Neural cell (in vitro differentiated cells): ENCODE measurements at regions not wholly inside any gene's neighbourhood (a gene's known extent, or its start where the extent isn't known, plus 50 kb on each side); places are given as distances from the start of the nearest gene placed in this dataset.

Experiments used
- H2AFZ ChIP-seq: fragments of 200-600, 300-800 bp; sonication (generic), shearing (Covaris generic); 2 replicates; pipeline ENCODE4 v1.6.0; 2014; ENCODE audit warnings: low read depth, mild to moderate bottlenecking, antibody characterized with exemption, low read length, moderate library complexity
- H3F3A ChIP-seq: fragments of 200-600 bp; shearing (Covaris generic); 2 replicates; pipeline ENCODE4 v1.6.1; 2016; ENCODE audit warnings: mild to moderate bottlenecking, moderate library complexity, mixed read lengths, antibody characterized with exemption, low read length; ENCODE audit not compliant: insufficient read depth, poor library complexity, severe bottlenecking
- H3K27ac ChIP-seq: fragments of 200-600, 300-800 bp; sonication (generic), shearing (Covaris generic); 2 replicates; pipeline ENCODE4 v1.5.1; 2014; ENCODE audit warnings: mild to moderate bottlenecking, low read length, moderate library complexity
- H3K27me3 ChIP-seq: fragments of 300-800, 200-600 bp; sonication (generic), shearing (Covaris generic); 2 replicates; pipeline ENCODE4 v1.6.0; 2014; ENCODE audit warnings: mild to moderate bottlenecking, low read depth, low read length, moderate library complexity; ENCODE audit not compliant: insufficient read depth
- H3K36me3 ChIP-seq: fragments of 300-800, 200-600 bp; sonication (generic), shearing (Covaris generic); 2 replicates; pipeline ENCODE4 v1.5.1; 2014; ENCODE audit warnings: mild to moderate bottlenecking, antibody characterized with exemption, low read length, moderate library complexity; ENCODE audit not compliant: insufficient read depth
- H3K4me2 ChIP-seq: fragments of 300-800, 200-600 bp; sonication (generic), shearing (Covaris generic); 2 replicates; pipeline ENCODE4 v1.6.0; 2014; ENCODE audit warnings: mild to moderate bottlenecking, low read length
- H3K4me3 ChIP-seq: fragments of 300-800, 200-600 bp; sonication (generic), shearing (Covaris generic); 2 replicates; pipeline ENCODE4 v1.5.1; 2014; ENCODE audit warnings: mild to moderate bottlenecking, low read length, moderate library complexity
- H3K79me2 ChIP-seq: fragments of 200-600 bp; shearing (Covaris generic); replicated peaks from 2 replicates; pipeline ENCODE4 v1.6.0; 2014; ENCODE audit warnings: mild to moderate bottlenecking, low read length, moderate library complexity; ENCODE audit not compliant: insufficient read depth
- H3K9ac ChIP-seq: fragments of 300-800, 200-600 bp; sonication (generic), shearing (Covaris generic); 2 replicates; pipeline ENCODE4 v1.6.1; 2016; ENCODE audit warnings: mild to moderate bottlenecking, low read length, mixed read lengths
- H3K9me2 ChIP-seq: fragments of 200-600 bp; shearing (Covaris generic); 2 replicates; pipeline ENCODE4 v1.6.1; 2016; ENCODE audit warnings: mild to moderate bottlenecking, low read length, mixed read lengths; ENCODE audit not compliant: insufficient read depth
- H3K9me3 ChIP-seq: fragments of 200-600, 300-800 bp; sonication (generic), shearing (Covaris generic); 2 replicates; pipeline ENCODE4 v1.6.1; 2016; ENCODE audit warnings: mild to moderate bottlenecking, mixed run types, low read length, moderate library complexity, mixed read lengths
- H4K20me1 ChIP-seq: fragments of 200-600 bp; shearing (Covaris generic); 2 replicates; pipeline ENCODE4 v1.6.1; 2016; ENCODE audit warnings: mild to moderate bottlenecking, mixed run types; ENCODE audit not compliant: insufficient read depth
- EP300 ChIP-seq: fragments of 450-650 bp; conservative IDR thresholded peaks from 2 replicates; pipeline ENCODE4 v1.6.1; 2014; ENCODE audit warnings: antibody characterized with exemption, mild to moderate bottlenecking, moderate library complexity; ENCODE audit not compliant: poor library complexity, severe bottlenecking
- EZH2 ChIP-seq: fragments of 200-600, 300-800 bp; shearing (Covaris generic), sonication (generic); IDR thresholded peaks from 2 replicates; pipeline ENCODE4 v1.6.1; 2014; ENCODE audit warnings: antibody characterized with exemption, low read length, borderline replicate concordance, mild to moderate bottlenecking; ENCODE audit not compliant: insufficient read depth, poor library complexity, severe bottlenecking
- MXI1 ChIP-seq: fragments of 450-650 bp; conservative IDR thresholded peaks from 2 replicates; pipeline ENCODE4 v1.6.1; 2014; ENCODE audit warnings: antibody characterized with exemption, mild to moderate bottlenecking; ENCODE audit not compliant: poor library complexity, severe bottlenecking
- POLR2AphosphoS5 ChIP-seq: IDR thresholded peaks from 2 replicates; pipeline ENCODE4 v1.6.1; 2012
- RAD21 ChIP-seq: fragments of 450-650 bp; conservative IDR thresholded peaks from 2 replicates; pipeline ENCODE4 v1.6.1; 2014; ENCODE audit warnings: antibody characterized with exemption, mild to moderate bottlenecking, moderate library complexity
- SMC3 ChIP-seq: fragments of 450-650 bp; conservative IDR thresholded peaks from 2 replicates; pipeline ENCODE4 v1.6.1; 2014; ENCODE audit warnings: antibody characterized with exemption, mild to moderate bottlenecking, moderate library complexity; ENCODE audit not compliant: poor library complexity
- TAF1 ChIP-seq: IDR thresholded peaks from 2 replicates; pipeline ENCODE4 v1.6.1; 2012; ENCODE audit warnings: low read depth
- TF ChIP-seq, protein P1 (sequence below): fragments of 450-650 bp; IDR thresholded peaks from 2 replicates; pipeline ENCODE4 v1.5.1; 2014; ENCODE audit warnings: antibody characterized with exemption, mild to moderate bottlenecking, moderate library complexity; ENCODE audit not compliant: poor library complexity, severe bottlenecking
- TF ChIP-seq, protein P2 (sequence below): IDR thresholded peaks from 2 replicates; pipeline ENCODE4 v1.6.1; 2012; ENCODE audit warnings: borderline replicate concordance

DNA sequence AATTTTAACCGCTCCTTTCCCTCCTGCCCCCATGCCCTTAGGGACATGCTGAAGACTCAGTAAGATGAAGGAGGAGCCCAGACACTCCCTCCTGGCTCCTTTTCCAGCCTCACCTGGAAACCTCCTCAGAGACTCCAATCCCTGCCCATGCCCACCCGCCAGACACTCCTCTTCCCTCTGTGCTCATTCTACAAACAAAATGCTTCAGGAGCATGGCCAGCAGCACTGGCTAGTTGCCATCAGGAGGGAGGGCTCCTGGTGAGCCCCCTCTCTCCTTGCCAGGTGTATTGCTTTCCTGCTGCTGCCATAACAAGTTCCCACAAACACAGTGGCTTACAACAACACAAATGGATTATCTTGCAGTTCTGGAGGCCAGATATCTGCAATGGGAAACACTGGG is 126.1 kb downstream of the PSMG1 start:
- H3K4me3 ChIP-seq: no peak overlapping the region
- no peak overlapping the region for H2AFZ ChIP-seq
- no peaks in the 10 kb centered on the region for H3K79me2 ChIP-seq
- H3K9ac ChIP-seq: no peak overlapping the region
- no peak for TF ChIP-seq RAD21
- TF ChIP-seq EZH2: no peak
- H3F3A ChIP-seq: no peaks in the 10 kb centered on the region
- H3K27ac ChIP-seq: no peak overlapping the region
- no peaks in the 10 kb centered on the region for H4K20me1 ChIP-seq
- H3K9me2 ChIP-seq: no peaks in the 10 kb centered on the region
- no peaks in the 10 kb centered on the region for H3K9me3 ChIP-seq
- no peaks in the 10 kb centered on the region for H3K27me3 ChIP-seq
- no peaks in the 10 kb centered on the region for H3K36me3 ChIP-seq
- no peak overlapping the region for H3K4me2 ChIP-seq

- Histone ChIP-seq H3K4me2 (no peak overlapping the region), H3K9me2 (no peaks in the 10 kb centered on the region), H3K9me3 (no peaks in the 10 kb centered on the region), H3K36me3 (no peaks in the 10 kb centered on the region), H3K27me3 (no peaks in the 10 kb centered on the region), H3F3A (no peaks in the 10 kb centered on the region), H2AFZ (no peak overlapping the region), H3K27ac (no peak overlapping the region), H3K4me3 (no peak overlapping the region), H4K20me1 (no peaks in the 10 kb centered on the region), H3K9ac (no peak overlapping the region), H3K79me2 (no peaks in the 10 kb centered on the region)
- TF ChIP-seq MXI1 (no peak), TAF1 (no peak), EP300 (no peak), SMC3 (no peak), RAD21 (no peak), EZH2 (no peak), POLR2AphosphoS5 (no peak)
- TF ChIP-seq, protein P1, sequence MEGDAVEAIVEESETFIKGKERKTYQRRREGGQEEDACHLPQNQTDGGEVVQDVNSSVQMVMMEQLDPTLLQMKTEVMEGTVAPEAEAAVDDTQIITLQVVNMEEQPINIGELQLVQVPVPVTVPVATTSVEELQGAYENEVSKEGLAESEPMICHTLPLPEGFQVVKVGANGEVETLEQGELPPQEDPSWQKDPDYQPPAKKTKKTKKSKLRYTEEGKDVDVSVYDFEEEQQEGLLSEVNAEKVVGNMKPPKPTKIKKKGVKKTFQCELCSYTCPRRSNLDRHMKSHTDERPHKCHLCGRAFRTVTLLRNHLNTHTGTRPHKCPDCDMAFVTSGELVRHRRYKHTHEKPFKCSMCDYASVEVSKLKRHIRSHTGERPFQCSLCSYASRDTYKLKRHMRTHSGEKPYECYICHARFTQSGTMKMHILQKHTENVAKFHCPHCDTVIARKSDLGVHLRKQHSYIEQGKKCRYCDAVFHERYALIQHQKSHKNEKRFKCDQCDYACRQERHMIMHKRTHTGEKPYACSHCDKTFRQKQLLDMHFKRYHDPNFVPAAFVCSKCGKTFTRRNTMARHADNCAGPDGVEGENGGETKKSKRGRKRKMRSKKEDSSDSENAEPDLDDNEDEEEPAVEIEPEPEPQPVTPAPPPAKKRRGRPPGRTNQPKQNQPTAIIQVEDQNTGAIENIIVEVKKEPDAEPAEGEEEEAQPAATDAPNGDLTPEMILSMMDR: no peak
- TF ChIP-seq, protein P2, sequence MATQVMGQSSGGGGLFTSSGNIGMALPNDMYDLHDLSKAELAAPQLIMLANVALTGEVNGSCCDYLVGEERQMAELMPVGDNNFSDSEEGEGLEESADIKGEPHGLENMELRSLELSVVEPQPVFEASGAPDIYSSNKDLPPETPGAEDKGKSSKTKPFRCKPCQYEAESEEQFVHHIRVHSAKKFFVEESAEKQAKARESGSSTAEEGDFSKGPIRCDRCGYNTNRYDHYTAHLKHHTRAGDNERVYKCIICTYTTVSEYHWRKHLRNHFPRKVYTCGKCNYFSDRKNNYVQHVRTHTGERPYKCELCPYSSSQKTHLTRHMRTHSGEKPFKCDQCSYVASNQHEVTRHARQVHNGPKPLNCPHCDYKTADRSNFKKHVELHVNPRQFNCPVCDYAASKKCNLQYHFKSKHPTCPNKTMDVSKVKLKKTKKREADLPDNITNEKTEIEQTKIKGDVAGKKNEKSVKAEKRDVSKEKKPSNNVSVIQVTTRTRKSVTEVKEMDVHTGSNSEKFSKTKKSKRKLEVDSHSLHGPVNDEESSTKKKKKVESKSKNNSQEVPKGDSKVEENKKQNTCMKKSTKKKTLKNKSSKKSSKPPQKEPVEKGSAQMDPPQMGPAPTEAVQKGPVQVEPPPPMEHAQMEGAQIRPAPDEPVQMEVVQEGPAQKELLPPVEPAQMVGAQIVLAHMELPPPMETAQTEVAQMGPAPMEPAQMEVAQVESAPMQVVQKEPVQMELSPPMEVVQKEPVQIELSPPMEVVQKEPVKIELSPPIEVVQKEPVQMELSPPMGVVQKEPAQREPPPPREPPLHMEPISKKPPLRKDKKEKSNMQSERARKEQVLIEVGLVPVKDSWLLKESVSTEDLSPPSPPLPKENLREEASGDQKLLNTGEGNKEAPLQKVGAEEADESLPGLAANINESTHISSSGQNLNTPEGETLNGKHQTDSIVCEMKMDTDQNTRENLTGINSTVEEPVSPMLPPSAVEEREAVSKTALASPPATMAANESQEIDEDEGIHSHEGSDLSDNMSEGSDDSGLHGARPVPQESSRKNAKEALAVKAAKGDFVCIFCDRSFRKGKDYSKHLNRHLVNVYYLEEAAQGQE: no peak
These were observed 126.6 kb downstream of the PSMG1 start for GRCh38 chr21:39056636-39057035.

GRCh38 chr21:39055167-39055767 is 128.0 kb downstream of the PSMG1 start:
- H4K20me1 ChIP-seq: no peaks in the 10 kb centered on the region
- H3K9ac ChIP-seq: no peak overlapping the region
- H3K9me3 ChIP-seq: no peaks in the 10 kb centered on the region
- H3K79me2 ChIP-seq: no peaks in the 10 kb centered on the region
- H3K27me3 ChIP-seq: no peaks in the 10 kb centered on the region
- TF ChIP-seq SMC3 (no peak), EZH2 (no peak), EP300 (no peak), TAF1 (no peak), MXI1 (no peak), RAD21 (no peak), POLR2AphosphoS5 (no peak)
- TF ChIP-seq, protein P1: no peak
- TF ChIP-seq, protein P2: no peak
- no peak overlapping the region for H3K27ac ChIP-seq
- H3K4me3 ChIP-seq: no peak overlapping the region
- no peaks in the 10 kb centered on the region for H3F3A ChIP-seq
- no peak overlapping the region for H2AFZ ChIP-seq
- H3K4me2 ChIP-seq: no peak overlapping the region
- H3K36me3 ChIP-seq: no peaks in the 10 kb centered on the region
- no peaks in the 10 kb centered on the region for H3K9me2 ChIP-seq
